ENCODE measurements at regions not wholly inside any gene's neighbourhood (a gene's known extent, or its start where the extent isn't known, plus 50 kb on each side); places are given as distances from the start of the nearest gene placed in this dataset.

GRCh38 chr9:38249587-38250210, 142.8 kb upstream of the ALDH1B1 start:
- TF ChIP-seq, protein P1, sequence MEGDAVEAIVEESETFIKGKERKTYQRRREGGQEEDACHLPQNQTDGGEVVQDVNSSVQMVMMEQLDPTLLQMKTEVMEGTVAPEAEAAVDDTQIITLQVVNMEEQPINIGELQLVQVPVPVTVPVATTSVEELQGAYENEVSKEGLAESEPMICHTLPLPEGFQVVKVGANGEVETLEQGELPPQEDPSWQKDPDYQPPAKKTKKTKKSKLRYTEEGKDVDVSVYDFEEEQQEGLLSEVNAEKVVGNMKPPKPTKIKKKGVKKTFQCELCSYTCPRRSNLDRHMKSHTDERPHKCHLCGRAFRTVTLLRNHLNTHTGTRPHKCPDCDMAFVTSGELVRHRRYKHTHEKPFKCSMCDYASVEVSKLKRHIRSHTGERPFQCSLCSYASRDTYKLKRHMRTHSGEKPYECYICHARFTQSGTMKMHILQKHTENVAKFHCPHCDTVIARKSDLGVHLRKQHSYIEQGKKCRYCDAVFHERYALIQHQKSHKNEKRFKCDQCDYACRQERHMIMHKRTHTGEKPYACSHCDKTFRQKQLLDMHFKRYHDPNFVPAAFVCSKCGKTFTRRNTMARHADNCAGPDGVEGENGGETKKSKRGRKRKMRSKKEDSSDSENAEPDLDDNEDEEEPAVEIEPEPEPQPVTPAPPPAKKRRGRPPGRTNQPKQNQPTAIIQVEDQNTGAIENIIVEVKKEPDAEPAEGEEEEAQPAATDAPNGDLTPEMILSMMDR (IDR thresholded peaks at IDR 0.05; ENCODE audit: poor library complexity), result no peak
- no peak for TF ChIP-seq EZH2 (IDR thresholded peaks at IDR 0.05; ENCODE audit: borderline replicate concordance)
